ENCODE measurements at regions not wholly inside any gene's neighbourhood (a gene's known extent, or its start where the extent isn't known, plus 50 kb on each side); places are given as distances from the start of the nearest gene placed in this dataset.

GRCh38 chr6:22447249-22448196 lies 121.8 kb upstream of the HDGFL1 start:
- TF ChIP-seq CTCF (IDR thresholded peaks at IDR 0.05; ENCODE audit: low read length) (no peak), EZH2 (IDR thresholded peaks at IDR 0.05; ENCODE audit: borderline replicate concordance, low read length) (no peak)
